ENCODE measurements at regions not wholly inside any gene's neighbourhood (a gene's known extent, or its start where the extent isn't known, plus 50 kb on each side); places are given as distances from the start of the nearest gene placed in this dataset.

DNA sequence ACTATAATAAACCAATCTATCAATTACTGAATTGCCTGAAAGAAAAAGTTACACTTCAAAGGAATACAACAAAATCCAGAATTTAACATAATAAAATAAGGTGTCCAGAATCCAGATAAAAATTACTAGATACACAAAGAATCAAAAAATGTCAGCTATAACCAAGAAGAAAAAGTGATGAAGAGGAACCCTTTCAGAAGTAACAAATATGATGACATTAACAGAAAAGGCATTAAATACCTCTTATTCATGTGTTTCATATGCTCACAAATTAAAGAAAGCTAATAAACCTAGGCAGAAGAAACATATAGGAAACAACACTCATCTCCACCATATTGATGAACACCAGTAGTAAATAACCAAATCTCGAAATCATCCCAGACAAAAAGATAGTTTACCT, 722.8 kb downstream of the ADCYAP1 start:
- no peaks in the 10 kb centered on the region for H3K36me3 ChIP-seq
- no peaks in the 10 kb centered on the region for H3K27me3 ChIP-seq
- DNase-seq (ENCODE audit: extremely low spot score in 2 of 2) = no peak
- TF ChIP-seq, protein P1, sequence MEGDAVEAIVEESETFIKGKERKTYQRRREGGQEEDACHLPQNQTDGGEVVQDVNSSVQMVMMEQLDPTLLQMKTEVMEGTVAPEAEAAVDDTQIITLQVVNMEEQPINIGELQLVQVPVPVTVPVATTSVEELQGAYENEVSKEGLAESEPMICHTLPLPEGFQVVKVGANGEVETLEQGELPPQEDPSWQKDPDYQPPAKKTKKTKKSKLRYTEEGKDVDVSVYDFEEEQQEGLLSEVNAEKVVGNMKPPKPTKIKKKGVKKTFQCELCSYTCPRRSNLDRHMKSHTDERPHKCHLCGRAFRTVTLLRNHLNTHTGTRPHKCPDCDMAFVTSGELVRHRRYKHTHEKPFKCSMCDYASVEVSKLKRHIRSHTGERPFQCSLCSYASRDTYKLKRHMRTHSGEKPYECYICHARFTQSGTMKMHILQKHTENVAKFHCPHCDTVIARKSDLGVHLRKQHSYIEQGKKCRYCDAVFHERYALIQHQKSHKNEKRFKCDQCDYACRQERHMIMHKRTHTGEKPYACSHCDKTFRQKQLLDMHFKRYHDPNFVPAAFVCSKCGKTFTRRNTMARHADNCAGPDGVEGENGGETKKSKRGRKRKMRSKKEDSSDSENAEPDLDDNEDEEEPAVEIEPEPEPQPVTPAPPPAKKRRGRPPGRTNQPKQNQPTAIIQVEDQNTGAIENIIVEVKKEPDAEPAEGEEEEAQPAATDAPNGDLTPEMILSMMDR (IDR thresholded peaks at IDR 0.05) = no peak
- TF ChIP-seq POLR2AphosphoS5 (IDR thresholded peaks at IDR 0.05; ENCODE audit: insufficient read depth in 1 of 2, low read depth in 1 of 2) = no peak
- no peak for TF ChIP-seq POLR2A (IDR thresholded peaks at IDR 0.05)
- no peak overlapping the region for H3K4me3 ChIP-seq
- H3K4me1 ChIP-seq = no peaks in the 10 kb centered on the region
- no peak overlapping the region for H3K27ac ChIP-seq
- H3K9me3 ChIP-seq = no peaks in the 10 kb centered on the region
- intact Hi-C loops (cut with DNase I) = no loop called here

DNA sequence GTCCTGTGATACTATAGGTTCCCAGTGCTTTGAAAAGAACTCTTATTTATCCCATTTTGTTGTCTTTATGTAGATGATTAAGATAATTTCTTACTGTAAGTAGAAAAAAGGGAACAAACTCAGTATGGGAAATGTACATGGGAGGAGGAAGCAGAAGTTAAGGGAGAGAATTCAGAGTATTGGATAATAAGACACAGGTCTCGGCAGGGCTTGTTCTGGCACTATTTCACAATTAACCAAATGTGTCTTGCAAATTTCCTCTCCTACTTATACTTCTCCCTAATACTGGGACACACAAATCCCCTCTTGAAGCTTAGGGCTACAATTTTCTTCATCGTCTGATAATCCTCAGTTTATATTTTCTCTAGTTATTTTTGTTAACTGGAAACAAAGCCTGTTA, 744.0 kb downstream of the ADCYAP1 start:
- Histone ChIP-seq H3K9me3 (no peaks in the 10 kb centered on the region), H3K27me3 (no peaks in the 10 kb centered on the region), H3K4me1 (no peaks in the 10 kb centered on the region), H3K27ac (no peak overlapping the region), H3K36me3 (no peaks in the 10 kb centered on the region), H3K4me3 (no peak overlapping the region)
- no peak for DNase-seq (ENCODE audit: extremely low spot score in 2 of 2)
- intact Hi-C loops (cut with DNase I) = no loop called here
- TF ChIP-seq, protein P1 (IDR thresholded peaks at IDR 0.05) = no peak
- TF ChIP-seq POLR2A (IDR thresholded peaks at IDR 0.05) (no peak), POLR2AphosphoS5 (IDR thresholded peaks at IDR 0.05; ENCODE audit: insufficient read depth in 1 of 2, low read depth in 1 of 2) (no peak)

DNA sequence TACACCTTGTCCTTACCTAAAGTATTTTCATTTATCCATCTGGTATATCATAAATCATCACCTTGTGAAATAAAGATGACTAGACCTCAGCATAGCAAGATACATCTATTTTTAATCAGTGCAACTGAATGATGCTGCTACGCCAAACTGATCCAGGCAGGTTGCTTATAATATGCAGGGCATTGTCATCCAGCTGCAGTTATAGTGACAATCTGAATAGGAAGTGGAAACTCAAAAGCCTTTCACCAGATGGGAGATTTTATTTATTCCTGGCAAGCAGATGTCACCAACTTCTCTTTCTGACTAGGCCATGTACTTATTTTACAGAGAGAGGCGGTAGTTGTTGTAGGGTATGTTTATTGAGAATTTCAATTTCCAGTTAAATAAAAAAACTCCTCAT, 747.3 kb downstream of the ADCYAP1 start:
- Histone ChIP-seq H3K9me3 (no peaks in the 10 kb centered on the region), H3K4me1 (no peaks in the 10 kb centered on the region), H3K36me3 (no peaks in the 10 kb centered on the region), H3K27me3 (no peaks in the 10 kb centered on the region), H3K4me3 (no peak overlapping the region), H3K27ac (no peak overlapping the region)
- intact Hi-C loops (cut with DNase I) = no loop called here
- DNase-seq (ENCODE audit: extremely low spot score in 2 of 2) = no peak
- TF ChIP-seq POLR2AphosphoS5 (IDR thresholded peaks at IDR 0.05; ENCODE audit: insufficient read depth in 1 of 2, low read depth in 1 of 2) (no peak), POLR2A (IDR thresholded peaks at IDR 0.05) (no peak)
- TF ChIP-seq, protein P1 (IDR thresholded peaks at IDR 0.05) = no peak

DNA sequence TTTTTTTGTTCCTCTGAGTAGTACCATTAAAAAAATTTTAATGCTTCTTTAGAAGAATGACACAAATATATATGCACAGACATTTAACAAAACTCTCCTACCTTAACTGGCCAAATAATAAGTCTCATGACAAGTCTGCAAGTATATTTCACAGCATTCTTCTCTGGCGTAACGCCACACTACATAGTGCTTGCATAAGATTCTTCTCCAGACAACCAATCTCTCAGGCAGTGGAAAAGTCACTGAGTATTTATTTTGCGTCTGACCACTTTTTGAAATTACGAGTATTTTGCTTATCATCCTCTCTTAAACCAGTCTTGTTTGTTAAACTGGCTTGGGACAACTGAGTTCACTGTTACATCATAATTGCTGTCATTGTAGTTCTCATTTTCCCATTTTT, 749.2 kb downstream of the ADCYAP1 start:
- intact Hi-C loops (cut with DNase I) = no loop called here
- no peak for DNase-seq (ENCODE audit: extremely low spot score in 2 of 2)
- H3K27ac ChIP-seq = no peak overlapping the region

DNA sequence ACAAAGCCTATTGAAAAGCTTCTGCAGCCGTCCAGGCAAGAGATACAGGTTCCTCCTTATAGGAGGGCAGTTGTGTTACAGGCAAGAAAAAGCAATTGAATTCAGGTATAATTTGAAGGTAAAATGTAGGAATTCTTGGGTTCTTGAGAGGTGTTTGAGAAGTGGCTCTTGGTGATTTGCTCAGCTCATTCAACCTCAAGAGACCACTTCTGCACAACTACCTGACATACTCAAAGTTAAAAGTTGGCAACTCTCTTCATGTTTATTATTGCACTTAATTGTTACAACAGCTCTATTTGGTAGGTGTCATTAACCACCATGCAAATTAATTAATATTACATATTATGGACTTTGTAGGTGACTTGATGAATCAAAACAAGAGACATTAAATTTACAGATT, 753.2 kb downstream of the ADCYAP1 start:
- TF ChIP-seq POLR2A (IDR thresholded peaks at IDR 0.05) (no peak), POLR2AphosphoS5 (IDR thresholded peaks at IDR 0.05; ENCODE audit: insufficient read depth in 1 of 2, low read depth in 1 of 2) (no peak)
- TF ChIP-seq, protein P1 (IDR thresholded peaks at IDR 0.05) = no peak
- no peak overlapping the region for H3K27ac ChIP-seq

More for the DNA sequence above, 749.2 kb downstream of the ADCYAP1 start:
- no peaks in the 10 kb centered on the region for H3K36me3 ChIP-seq
- TF ChIP-seq POLR2AphosphoS5 (IDR thresholded peaks at IDR 0.05; ENCODE audit: insufficient read depth in 1 of 2, low read depth in 1 of 2) (no peak), POLR2A (IDR thresholded peaks at IDR 0.05) (no peak)
- TF ChIP-seq, protein P1 (IDR thresholded peaks at IDR 0.05) = no peak
- H3K27me3 ChIP-seq = no peaks in the 10 kb centered on the region
- no peak overlapping the region for H3K4me3 ChIP-seq
- no peaks in the 10 kb centered on the region for H3K9me3 ChIP-seq
- H3K4me1 ChIP-seq = no peaks in the 10 kb centered on the region

More for the DNA sequence above, 753.2 kb downstream of the ADCYAP1 start:
- Histone ChIP-seq H3K27me3 (no peaks in the 10 kb centered on the region), H3K36me3 (no peaks in the 10 kb centered on the region), H3K4me3 (no peak overlapping the region), H3K4me1 (no peaks in the 10 kb centered on the region), H3K9me3 (no peaks in the 10 kb centered on the region)
- intact Hi-C loops (cut with DNase I) = no loop called here
- no peak for DNase-seq (ENCODE audit: extremely low spot score in 2 of 2)
